ENCODE measurements at regions not wholly inside any gene's neighbourhood (a gene's known extent, or its start where the extent isn't known, plus 50 kb on each side); places are given as distances from the start of the nearest gene placed in this dataset.

DNA sequence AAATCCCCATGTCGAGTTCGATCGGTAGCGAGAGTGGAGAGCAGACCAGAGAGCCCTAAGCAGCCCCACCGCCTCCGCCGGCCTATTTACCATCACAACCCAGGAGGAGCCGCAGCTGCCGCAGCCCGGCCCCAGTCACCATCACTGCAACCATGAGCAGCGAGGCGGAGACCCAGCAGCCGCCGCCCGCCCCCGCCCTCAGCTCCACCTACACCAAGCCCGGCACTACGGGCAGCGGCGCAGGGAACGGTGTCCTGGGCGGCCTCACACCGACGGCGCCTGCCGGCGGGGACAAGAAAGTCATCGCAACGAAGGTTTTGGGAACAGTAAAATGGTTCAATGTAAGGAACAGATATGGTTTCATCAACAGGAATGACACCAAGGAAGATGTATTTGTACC lies 89.5 kb upstream of the TPM1 start:
- no peaks in the 10 kb centered on the region for H3K27me3 ChIP-seq (ENCODE audit: insufficient read depth, low read depth)
- H4K20me1 ChIP-seq (ENCODE audit: insufficient read depth) = no peaks in the 10 kb centered on the region
- no peaks in the 10 kb centered on the region for H3K4me1 ChIP-seq (replicated peaks; ENCODE audit: insufficient read depth)
- intact Hi-C loops (cut with micrococcal nuclease; ENCODE audit: unreplicated experiment) = no loop called here
- no peak overlapping the region for H3K4me3 ChIP-seq
- POLR2A ChIA-PET (ENCODE audit: unreplicated experiment) = no interaction called here
- CTCF ChIA-PET = no interaction called here
- no peaks in the 10 kb centered on the region for H3K9me3 ChIP-seq (ENCODE audit: insufficient read depth, low read depth)
- H3K36me3 ChIP-seq (ENCODE audit: low read depth) = no peaks in the 10 kb centered on the region
- TF ChIP-seq EZH2 (IDR thresholded peaks at IDR 0.05; ENCODE audit: low read depth) = no peak
- TF ChIP-seq, protein P1, sequence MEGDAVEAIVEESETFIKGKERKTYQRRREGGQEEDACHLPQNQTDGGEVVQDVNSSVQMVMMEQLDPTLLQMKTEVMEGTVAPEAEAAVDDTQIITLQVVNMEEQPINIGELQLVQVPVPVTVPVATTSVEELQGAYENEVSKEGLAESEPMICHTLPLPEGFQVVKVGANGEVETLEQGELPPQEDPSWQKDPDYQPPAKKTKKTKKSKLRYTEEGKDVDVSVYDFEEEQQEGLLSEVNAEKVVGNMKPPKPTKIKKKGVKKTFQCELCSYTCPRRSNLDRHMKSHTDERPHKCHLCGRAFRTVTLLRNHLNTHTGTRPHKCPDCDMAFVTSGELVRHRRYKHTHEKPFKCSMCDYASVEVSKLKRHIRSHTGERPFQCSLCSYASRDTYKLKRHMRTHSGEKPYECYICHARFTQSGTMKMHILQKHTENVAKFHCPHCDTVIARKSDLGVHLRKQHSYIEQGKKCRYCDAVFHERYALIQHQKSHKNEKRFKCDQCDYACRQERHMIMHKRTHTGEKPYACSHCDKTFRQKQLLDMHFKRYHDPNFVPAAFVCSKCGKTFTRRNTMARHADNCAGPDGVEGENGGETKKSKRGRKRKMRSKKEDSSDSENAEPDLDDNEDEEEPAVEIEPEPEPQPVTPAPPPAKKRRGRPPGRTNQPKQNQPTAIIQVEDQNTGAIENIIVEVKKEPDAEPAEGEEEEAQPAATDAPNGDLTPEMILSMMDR (conservative IDR thresholded peaks at IDR 0.05) = no peak
- no peaks in the 10 kb centered on the region for H3K9me2 ChIP-seq (ENCODE audit: insufficient read depth)
- BruUV-seq (replicated peaks) = no TSS peak
- H3K79me2 ChIP-seq (ENCODE audit: low read depth) = no peaks in the 10 kb centered on the region
- no peaks in the 10 kb centered on the region for H3F3A ChIP-seq (ENCODE audit: insufficient read depth, low read depth)
- no peak overlapping the region for H3K27ac ChIP-seq
- no peak for DNase-seq
- H3K4me2 ChIP-seq = no peak overlapping the region
- no peak overlapping the region for H2AFZ ChIP-seq

DNA sequence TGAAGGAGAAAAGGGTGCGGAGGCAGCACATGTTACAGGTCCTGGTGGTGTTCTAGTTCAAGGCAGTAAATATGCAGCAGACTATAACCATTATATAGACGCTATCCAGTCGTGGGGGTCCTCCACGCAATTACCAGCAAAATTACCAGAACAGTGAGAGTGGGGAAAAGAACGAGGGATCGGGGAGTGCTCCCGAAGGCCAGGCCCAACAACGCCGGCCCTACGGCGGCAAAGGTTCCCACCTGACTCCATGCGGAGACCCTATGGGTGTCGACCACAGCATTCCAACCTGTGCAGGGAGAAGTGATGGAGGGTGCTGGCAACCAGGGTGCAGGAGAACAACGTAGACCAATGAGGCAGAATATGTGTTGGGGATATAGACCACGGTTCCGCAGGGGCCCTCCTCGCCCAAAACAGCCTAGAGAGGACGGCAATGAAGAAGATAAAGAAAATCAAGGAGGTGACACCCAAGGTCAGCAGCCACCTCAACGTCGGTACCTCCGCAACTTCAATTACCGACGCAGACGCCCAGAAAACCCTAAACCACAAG lies 89.0 kb upstream of the TPM1 start:
- no peaks in the 10 kb centered on the region for H3K79me2 ChIP-seq (ENCODE audit: low read depth)
- no peaks in the 10 kb centered on the region for H3F3A ChIP-seq (ENCODE audit: insufficient read depth, low read depth)
- no peaks in the 10 kb centered on the region for H3K4me1 ChIP-seq (replicated peaks; ENCODE audit: insufficient read depth)
- H3K36me3 ChIP-seq (ENCODE audit: low read depth) = no peaks in the 10 kb centered on the region
- H4K20me1 ChIP-seq (ENCODE audit: insufficient read depth) = no peaks in the 10 kb centered on the region
- H3K9me3 ChIP-seq (ENCODE audit: insufficient read depth, low read depth) = no peaks in the 10 kb centered on the region
- ChIA-PET CTCF (no interaction called here), POLR2A (ENCODE audit: unreplicated experiment) (no interaction called here)
- H3K4me3 ChIP-seq = no peak overlapping the region
- no peaks in the 10 kb centered on the region for H3K9me2 ChIP-seq (ENCODE audit: insufficient read depth)
- no peak overlapping the region for H3K27ac ChIP-seq
- DNase-seq = no peak
- no peak overlapping the region for H2AFZ ChIP-seq
- no TSS peak for BruUV-seq (replicated peaks)
- TF ChIP-seq, protein P1 (conservative IDR thresholded peaks at IDR 0.05) = no peak
- TF ChIP-seq EZH2 (IDR thresholded peaks at IDR 0.05; ENCODE audit: low read depth) = no peak
- no peaks in the 10 kb centered on the region for H3K27me3 ChIP-seq (ENCODE audit: insufficient read depth, low read depth)
- no peak overlapping the region for H3K4me2 ChIP-seq
- intact Hi-C loops (cut with micrococcal nuclease; ENCODE audit: unreplicated experiment) = no loop called here

DNA sequence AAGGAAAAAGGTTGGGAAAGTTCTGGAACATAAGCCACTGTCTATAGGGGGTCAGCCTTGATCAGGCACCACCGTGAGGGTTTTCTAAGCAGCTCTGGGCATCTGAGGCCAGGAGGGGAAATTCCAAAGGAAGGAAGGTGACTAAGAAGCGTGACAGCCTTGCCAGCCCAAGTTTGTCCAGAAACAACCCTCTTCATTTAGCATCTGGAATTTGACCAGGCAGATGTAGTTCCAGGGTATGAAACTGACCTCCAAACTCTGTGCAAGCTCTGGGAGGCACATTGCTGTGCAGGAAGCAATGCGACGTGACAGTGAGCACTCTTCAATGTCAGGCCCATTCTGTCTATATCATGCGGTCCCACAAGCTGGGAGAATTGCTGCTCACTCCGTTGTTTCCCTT lies 85.4 kb upstream of the TPM1 start:
- Histone ChIP-seq H3K9me2 (ENCODE audit: insufficient read depth) (no peaks in the 10 kb centered on the region), H3F3A (ENCODE audit: insufficient read depth, low read depth) (no peaks in the 10 kb centered on the region), H2AFZ (no peak overlapping the region), H3K36me3 (ENCODE audit: low read depth) (no peaks in the 10 kb centered on the region), H3K9me3 (ENCODE audit: insufficient read depth, low read depth) (no peaks in the 10 kb centered on the region), H4K20me1 (ENCODE audit: insufficient read depth) (no peaks in the 10 kb centered on the region), H3K4me3 (no peak overlapping the region), H3K4me1 (replicated peaks; ENCODE audit: insufficient read depth) (no peaks in the 10 kb centered on the region), H3K27ac (no peak overlapping the region), H3K27me3 (ENCODE audit: insufficient read depth, low read depth) (no peaks in the 10 kb centered on the region), H3K4me2 (no peak overlapping the region), H3K79me2 (ENCODE audit: low read depth) (no peaks in the 10 kb centered on the region)
- no peak for DNase-seq
- TF ChIP-seq, protein P1 (conservative IDR thresholded peaks at IDR 0.05) = no peak
- TF ChIP-seq EZH2 (IDR thresholded peaks at IDR 0.05; ENCODE audit: low read depth) = no peak
- no TSS peak for BruUV-seq (replicated peaks)
- ChIA-PET CTCF (no interaction called here), POLR2A (ENCODE audit: unreplicated experiment) (interaction anchor here (0.6 kb wide), 1 partner anchor 1399 kb away, joined by 3 read pairs; the partner anchor contains the start of gene CSNK1G1)
- intact Hi-C loops (cut with micrococcal nuclease; ENCODE audit: unreplicated experiment) = no loop called here
